NCI-H1092 (cell line): ENCODE measurements at regions not wholly inside any gene's neighbourhood (a gene's known extent, or its start where the extent isn't known, plus 50 kb on each side); places are given as distances from the start of the nearest gene placed in this dataset.

Experiments
- DNase-seq: peaks from one replicate; lab custom pipeline; 2025; lab: John Stamatoyannopoulos, UW

DNA sequence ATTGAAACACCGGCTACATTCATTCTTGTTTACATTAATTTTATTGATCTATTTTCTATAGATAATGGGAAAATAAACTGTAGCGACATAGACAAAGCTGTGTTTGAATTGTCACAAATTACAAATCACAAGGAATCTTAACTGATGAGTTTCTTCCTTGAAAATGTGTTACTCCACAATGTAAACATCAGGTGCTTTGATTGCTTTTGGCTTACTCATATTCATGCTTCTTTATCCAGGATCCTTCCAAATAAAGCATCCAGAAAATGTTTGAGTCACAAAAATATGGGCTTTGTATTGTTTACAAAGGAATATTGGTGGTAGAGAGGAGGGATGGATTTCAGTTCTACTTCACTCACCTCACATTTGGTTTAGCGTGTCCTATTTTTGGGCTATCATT lies 64.0 kb downstream of the BMP2 start:
- DNase-seq, result no peak

DNA sequence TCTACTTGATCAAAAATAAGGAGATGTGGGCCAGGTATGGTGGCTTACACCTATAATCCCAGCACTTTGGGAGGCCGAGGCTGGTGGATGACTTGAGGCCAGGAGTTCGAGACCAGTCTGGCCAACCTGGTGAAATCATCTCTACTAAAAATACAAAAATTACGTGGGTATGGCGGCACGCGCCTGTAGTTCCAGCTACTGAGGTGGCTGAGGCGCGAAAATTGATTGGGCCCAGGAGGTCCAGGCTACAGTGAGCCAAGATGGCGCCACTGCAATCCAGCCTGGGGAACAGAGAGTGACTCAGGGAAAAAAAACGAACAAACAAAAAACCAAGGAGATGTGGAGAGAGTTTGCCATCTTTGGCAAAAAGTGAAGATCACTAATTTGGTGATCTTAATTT lies 65.3 kb downstream of the BMP2 start:
- DNase-seq, result no peak

DNA sequence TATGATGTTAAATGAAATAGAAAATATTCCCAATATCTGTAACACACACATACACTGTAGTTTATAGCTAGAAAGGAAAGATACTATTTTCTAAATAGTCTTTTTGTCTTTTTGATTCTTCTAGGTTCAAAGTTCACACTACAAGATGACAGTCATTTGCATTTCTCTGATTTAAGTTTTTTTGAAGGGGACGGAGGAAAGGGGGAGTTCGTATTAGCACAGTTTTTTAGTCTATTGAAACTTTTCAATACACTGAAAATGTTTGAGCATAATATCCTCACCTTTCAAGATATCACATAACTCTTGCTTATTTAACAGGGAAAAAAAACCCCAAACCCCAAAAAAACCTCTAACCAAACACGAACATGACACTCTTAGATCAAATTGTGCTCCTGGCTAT lies 68.1 kb downstream of the BMP2 start:
- no peak for DNase-seq

DNA sequence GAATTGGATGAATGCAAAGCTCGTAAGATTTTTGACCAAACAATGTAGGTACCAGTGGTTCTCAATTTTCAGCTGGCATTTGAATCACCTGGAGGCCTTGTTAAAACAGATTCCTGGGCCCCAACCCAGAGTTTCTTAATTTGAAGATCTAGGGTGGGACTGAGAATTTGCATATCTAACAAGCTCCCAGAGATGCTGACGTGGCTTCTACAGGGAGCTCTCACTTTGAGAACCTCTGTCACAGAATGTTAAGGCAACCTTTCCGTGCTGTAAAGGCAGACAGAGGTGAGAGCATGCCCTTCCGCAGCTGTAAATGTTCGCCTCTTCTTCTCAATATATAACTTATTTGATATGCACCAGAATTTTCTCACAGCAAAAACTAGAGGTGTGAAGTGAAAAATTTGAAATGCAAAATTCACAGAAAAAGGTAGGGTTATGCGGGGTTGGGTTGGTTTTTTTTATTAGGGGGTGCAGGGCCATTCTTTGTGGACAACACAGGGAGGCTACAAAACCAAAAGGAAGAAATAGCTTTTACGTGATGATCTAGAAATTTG lies 69.4 kb downstream of the BMP2 start:
- DNase-seq, result no peak

DNA sequence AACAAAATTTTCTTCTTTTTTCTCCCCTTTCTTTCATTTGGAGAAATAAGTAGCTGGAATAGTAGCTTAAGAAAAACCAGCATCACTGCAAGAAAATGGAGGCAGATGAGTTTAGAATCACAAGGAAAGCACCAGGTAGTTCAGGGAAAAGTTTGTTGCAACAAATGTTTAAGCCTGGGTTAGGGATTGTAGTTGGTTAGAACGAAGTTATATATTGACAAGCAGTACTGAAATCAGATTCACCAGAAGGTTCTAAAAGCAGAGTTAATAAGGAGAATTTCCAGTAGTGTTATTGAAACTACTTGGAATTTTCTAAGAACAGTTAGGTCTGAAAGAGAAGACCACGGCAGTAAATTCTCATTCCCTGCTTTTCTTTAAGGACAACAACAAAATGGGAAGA lies 70.2 kb downstream of the BMP2 start:
- no peak for DNase-seq

DNA sequence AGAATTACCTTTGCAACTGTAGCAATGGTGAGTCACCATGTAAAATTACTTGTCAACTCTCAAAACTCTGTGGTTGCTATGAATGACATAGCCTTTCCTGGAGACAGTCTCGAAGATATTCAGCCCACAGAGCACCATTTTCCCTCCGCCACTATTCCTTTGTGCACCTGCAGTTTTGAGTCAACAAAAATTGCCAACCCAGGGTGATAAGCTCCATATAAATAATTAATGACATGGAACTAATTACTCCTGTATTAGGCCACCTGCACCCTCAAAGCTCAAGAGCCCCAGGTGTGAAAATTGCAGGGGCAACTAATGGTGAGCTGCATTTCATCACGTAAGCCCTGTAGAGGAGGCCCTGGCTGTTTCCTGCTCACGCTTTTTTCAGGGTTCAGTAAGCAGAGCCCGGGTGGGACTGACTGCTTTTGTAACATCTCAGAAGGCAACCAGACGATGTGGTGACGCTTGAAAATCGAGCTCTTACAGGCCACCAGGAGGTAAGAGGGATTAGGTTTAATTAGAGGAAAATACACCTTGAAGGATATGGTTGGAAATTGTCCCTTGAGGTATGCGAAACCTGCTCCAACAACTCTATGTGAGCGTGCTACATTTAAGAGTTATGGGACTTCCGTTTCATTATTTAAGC lies 70.8 kb downstream of the BMP2 start:
- DNase-seq, result no peak

DNA sequence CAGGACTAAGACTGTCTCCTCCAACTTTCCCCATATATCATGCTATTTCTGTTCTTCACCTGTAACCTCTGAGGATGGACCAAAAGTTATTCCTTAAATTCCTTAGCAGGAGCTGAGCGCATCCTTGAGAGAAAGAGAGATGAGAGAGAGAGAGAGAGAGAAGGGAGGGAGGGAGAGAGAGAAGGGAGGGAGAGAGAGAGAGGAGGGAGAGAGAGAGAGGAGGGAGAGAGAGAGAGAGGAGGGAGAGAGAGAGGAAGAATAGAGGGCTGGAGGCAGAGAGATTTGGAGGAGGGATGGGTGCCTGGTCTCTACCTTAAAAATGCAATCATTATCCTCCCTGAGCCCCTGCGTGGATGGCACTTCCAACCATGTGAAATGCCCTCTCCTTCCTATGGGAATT lies 73.6 kb downstream of the BMP2 start:
- no peak for DNase-seq

DNA sequence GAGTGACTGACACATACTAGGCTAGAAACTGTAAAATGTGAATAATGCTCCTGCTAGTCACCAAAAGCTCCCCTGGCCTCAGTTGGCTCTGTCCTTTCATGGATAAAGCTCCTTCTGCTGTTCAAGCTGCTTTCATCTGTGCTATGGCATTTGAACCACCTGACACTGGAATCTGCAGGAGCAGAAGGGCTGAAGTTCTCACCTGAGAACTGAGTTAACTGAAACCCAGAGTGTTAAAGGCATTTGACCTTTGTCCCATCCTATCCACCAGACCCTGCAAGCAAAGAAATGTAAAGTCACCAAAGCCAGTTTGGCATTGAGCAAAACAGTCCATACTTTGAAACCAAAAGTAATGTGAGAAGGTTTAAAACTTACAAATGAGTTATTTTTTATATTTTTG lies 77.7 kb downstream of the BMP2 start:
- DNase-seq, result no peak

DNA sequence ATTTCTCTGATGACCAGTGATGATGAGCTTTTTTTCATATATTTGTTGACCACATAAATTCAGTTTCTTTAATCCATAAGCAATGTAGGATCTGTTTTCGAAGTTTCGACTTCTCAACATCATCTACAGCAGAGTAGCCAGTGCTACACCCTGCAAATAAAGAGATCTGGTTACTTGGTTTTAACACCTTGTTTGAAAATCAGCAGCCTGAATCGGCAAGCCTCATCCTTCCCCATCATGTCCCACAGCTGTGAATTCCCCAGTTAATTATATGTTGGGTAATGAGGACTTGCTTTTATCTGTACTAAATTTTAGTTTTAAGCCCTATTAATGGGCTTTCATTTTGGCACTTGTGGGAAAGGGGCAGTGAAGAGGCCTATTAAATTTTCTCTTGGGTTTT lies 80.6 kb downstream of the BMP2 start:
- DNase-seq, result no peak

DNA sequence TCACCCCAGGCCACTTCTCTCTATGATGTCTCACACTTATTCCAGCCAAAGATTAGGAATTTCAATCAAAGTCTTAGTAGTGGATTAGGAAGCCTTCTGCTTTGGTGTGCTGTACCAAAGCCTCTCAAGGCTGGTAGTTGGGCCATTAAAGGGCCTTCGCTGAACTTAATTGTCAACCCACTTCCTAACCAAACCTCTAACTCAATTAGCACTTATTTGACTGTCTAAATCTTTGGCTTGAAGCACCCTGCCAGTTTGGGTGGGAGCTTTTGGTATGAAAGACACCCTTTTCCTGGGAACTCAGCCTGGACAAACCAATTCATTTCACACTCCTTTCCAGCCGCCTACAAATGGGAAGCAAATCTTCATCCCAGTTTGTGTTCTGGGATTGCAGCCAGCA lies 81.5 kb downstream of the BMP2 start:
- DNase-seq, result no peak

DNA sequence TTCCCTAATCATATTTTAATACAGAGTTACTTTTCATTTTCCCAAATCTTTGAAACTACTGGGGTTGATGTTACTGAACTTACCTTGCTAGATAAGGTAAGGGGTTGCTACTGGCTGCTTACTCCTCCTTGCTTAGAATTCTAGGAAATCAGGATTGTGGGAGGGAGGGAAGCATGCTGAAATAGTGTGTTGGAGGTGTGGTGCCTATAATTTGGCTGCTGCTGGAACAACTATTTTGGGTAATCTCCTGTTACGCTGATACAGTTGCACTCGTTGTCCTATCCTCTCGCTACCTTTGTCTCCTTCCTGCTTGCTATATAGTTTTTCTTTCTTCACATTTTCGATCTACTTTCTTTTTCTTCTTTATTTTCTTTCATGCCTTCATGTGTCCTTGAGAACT lies 83.7 kb downstream of the BMP2 start:
- DNase-seq, result no peak

DNA sequence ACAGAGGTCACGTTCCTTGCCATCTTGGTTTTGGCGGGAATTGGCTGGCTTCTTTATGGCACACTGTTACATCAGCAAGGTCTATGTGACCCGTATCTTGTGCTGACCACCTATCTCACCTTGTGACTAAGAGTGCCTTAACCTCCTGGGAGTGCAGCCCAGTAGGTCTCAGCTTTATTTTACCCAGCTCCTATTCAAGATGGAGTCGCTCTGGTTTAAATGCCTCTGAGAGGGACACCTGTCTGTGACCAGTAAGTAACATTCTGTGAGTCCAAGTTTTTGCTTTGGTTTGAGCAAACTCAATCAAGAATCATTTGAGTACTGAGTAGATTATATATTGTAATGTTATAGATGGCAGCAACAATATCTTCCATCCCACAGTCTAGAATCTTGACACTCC lies 85.0 kb downstream of the BMP2 start:
- no peak for DNase-seq

DNA sequence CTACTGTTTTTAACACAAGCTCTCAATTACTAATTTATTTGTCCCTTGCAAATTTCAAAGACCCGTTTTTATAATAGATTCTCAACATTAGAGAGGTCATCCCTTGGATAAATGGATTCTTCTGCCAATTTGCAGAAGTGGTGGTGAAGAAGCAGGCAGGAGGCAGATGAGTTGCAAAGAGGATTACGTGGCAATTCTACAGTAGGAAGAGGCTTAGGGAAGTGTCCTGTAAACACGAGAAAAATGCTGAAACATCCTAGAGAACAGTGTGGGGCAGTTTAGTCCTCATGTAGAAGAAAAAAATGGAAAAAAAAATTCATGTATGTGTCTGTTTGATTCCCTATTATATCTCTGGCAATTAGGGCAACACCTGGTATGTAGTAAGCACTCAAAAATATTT lies 87.6 kb downstream of the BMP2 start:
- DNase-seq, result no peak

DNA sequence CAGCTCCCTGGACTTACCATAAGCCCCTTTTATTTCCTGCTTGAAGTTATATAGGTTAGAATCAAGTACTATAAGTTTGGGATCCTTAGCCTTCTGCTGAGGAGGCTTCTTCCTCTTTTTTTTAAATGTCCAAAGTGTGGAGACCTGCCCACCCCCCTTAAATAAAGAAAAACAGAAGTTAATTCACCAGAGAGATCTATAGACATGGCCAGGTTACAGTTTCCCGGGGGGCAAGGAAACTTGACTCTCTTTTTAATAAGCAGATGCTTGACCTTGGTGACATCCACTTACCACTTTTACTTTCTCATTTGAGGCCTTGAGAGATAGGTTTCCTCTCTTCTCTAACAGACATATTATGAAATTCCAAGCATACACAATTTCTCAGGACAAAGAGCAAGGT lies 88.3 kb downstream of the BMP2 start:
- no peak for DNase-seq

DNA sequence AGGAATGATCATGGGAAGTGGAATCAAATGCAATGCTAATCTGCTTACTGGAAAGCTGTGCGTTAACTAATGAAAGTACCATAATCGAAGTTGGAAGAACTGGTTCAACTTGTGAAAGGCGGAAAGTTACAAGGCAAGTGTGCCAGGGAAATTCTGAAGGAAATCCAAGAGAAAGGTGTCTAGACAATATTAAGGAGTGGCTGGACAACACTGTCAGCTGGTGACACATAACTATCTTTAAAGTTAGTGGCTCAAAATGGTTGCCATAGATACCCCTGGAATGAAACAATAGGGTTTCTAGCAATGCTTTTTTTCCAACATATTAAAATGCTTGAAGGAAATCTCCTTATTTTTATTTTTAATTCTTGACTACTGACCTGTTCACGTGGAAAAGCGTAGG lies 90.4 kb downstream of the BMP2 start:
- no peak for DNase-seq

DNA sequence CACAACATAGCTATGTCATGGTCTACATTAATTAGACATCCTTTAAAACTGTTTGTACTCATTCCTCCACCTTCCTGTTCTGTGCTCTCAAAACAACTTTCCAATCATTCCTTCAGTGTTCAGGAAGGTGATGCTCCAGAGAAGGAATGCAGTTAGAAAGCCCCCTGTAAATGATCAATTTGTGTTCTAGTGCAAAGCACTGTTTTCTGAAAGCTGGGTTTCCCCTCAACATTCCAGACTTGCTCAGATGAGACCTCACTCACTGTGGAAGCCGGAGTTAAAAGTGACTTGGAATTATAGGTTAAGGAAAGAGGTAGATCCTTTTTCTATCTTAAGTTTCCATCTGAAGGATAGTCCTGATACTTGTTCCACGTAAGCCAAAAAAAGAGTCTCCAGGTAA lies 95.9 kb downstream of the BMP2 start:
- DNase-seq, result no peak

DNA sequence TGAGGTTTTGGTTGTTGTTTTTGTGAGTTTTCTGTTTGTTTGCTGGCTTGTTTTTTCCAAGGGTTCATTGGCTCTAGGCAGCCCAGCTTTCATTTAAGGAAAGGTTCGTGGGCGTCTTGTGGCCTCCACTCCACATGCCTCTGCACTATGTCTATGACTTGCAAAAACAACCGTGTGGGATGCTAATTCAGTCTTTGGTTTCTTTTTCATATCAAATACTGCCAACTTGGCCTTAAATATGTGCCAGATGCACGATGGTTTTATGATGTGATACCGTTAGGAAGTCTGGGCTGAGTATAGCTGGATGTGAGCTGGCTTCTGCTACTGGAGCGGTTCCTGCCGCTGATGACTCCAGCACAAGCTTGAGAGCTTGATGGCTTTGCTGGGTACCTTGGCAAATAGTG lies 96.3 kb downstream of the BMP2 start:
- DNase-seq, result no peak

DNA sequence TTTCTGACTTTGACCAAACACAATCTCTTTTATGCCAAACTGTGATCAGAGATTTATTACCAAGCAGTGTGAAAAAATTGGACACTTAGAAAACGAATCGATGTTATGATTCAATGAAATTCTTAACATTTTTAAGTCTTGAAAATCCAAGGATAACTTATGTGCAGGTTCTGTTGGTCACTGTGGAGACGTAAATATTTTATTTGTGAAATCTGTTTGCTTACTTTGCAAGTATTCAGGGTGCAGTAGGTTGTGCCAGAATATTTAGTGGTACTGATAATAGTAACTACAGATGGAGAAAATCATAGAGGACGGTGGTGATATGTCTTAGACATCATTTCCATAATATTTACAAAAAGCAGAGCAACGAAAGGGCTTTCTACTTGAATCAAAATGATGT lies 97.3 kb downstream of the BMP2 start:
- DNase-seq, result no peak

DNA sequence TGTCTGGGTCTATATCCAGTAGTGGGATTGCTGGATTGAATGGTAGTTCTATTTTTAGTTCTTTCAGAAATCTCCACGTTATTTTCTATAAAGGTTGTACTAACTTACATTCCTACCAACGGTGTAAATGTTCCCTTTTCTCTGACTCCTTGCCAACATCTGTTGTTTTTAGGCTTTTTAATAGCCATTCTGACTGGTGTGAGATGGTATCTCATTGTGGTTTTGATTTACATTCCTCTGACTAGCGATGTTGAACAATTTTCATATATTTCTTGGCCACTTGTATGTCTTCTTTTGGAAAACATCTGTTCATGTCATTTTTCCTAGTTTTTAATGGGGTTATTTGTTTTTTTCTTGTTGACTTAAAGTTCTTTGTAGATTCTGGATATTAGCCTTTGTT lies 99.3 kb downstream of the BMP2 start:
- no peak for DNase-seq

DNA sequence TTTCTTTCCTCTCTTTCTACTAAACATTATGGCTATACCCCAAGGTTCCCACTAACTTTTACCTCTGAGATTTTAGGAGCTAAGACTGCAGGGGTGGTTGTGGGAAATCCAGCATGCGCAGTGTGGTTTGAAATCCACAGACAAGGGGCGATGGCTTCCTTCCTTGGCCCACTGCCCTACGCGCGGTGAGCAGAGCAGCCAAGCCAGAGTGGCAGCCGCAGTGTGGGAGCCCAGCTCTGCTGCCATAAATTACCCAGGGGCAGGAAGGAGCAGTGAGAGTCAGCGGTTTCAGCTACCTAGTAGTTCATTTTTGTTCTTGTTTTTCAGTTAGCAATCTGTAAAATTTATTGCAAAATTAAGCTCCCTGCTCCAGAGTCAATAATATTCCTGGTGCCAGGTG lies 101.4 kb downstream of the BMP2 start:
- DNase-seq, result no peak

DNA sequence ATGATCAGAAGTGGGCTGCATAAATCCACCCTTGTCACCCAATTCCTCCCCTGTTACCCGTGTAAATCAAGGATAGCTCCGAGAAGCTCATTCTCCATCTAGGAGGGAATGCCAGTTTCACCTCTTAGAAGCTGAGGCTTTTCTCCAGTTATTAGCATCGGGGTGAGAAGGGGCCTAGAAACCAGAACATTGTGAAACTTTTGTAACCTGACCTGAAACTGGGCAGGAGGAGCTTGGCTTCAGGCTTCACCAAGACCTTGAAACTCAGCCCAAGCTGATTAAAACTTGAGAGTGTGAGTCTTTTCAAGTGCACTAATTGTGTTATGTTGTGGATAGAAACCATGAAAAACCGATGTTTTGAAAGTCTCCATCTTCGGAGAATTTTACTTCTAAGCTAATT lies 103.1 kb downstream of the BMP2 start:
- no peak for DNase-seq

DNA sequence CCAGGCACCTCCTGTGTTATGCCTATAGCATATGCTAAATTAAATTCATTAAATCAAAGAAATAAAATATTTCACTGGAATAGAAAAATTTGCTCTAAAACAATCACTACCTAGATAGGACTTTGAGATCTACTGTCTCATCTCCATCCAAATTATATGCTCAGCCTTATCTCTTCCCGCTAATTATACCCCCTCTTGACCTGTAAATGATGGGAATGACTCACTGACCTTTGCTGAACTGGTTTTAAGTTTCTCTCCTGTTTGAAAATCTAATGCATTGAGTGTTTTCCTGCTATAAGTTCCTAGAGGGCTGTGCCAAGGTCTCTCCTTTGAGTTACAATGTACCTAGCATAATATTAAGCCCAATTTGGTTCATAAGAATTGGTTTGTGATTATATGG lies 110.1 kb downstream of the BMP2 start:
- DNase-seq, result no peak

DNA sequence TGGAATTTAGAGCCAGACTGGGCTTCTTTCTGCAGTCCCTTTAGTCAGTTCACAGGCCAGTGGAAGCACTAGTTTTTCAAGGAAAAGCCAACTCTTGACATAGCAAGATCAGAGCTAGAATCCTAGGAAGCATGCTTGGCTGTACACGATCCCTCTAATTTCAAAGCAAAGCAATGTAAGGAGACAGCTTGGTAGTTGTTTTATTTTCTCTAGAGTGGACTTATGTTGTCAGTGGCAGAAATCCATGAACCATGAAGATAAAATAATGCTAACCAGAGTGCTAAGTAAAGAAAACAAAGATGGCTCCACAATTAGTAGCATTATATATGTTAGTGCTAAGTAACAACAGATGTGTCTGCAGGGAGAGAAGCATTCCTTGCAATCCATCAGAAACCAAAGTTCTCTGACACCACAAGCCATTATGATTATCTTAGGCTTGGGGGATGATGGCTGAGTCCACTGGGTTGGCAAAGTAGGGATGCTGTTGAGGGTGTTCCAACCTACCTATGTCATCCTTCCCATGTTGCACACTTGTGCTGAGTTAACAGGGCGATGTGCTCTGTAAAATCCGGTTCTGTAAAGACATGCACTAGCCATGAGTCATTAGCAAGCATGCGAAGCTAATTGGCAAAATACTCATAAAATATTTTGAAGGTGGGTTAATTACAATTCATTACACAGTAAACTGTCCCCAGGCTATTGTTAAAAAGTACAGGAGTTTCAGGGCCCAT lies 115.2 kb downstream of the BMP2 start:
- no peak for DNase-seq

DNA sequence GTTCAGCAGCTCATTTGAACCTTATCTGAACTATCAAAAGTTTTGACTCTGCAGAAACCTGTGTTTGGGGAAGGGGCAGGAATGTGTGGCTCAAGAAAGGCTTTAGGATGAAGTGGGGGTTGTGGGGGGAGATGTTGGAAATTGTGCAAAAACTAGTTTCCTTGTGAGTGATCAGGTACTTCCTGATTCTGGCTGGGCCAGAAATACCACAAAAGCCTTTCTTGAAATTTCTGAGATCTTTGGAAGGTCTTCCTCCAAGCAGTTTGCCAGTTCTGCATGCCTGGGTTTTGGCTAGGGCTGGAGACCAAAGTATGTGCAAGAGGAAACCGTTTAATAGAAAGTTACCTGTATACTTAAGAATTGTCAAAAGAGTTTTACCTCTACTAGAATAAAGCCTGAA lies 116.6 kb downstream of the BMP2 start:
- DNase-seq, result no peak
